Bone marrow (tissue), 2 donors: ENCODE measurements at regions not wholly inside any gene's neighbourhood (a gene's known extent, or its start where the extent isn't known, plus 50 kb on each side); places are given as distances from the start of the nearest gene placed in this dataset.
"Not testable (repeated sequence)": the region's sequence is repeated elsewhere in the genome, so short reads cannot be mapped to it uniquely, and the experiment has no call there.

Experiments
- DNase-seq, 2 donors: peaks; one replicate each; lab custom pipeline; 2025; lab: John Stamatoyannopoulos, UW

DNA sequence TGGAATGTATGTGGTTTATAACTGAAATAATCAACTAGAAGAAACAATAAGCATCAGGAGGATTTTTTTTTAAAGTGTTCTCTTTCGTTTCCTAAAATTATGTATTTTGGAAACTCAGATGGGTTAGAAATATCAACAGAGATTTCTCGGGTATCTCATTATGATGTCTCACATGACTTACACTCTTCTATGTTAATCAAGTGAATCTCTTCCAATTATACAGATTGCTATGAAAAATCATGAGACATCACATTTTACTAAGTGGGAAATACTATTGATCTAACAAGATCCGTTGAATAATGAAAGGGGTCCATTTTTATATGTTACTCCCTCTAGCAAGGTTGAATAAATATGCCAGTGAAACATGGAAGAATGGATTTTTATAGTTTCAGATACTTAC is 54.7 kb upstream of the NRIP1 start:
- no peak for DNase-seq

- DNase-seq = no peak
These were observed 56.4 kb upstream of the NRIP1 start for GRCh38 chr21:15121097-15121654.

- no peak for DNase-seq
These were observed 56.9 kb upstream of the NRIP1 start for GRCh38 chr21:15121655-15122120.

- no peak for DNase-seq
These were observed 57.4 kb upstream of the NRIP1 start for GRCh38 chr21:15122241-15122640.

DNA sequence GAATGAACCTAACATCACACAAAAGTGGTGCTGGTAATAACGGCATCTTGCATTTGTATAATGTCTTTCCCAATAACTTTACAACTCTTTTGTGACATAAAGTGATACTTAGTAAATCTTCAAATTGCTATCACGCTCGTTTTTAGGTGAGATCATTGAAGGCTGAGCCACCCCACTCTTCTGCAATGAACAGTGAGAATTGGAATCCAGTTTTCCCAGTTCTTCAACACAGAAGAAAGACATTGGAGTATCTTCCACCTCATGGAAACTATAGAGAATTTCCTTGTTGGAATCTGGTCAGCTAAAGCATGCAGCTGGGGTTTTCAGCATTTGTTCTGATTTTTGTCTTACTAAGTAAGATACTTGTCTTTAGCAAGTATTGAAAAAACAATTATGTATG is 59.9 kb upstream of the NRIP1 start:
- DNase-seq = no peak

- no peak for DNase-seq
These were observed 62.1 kb upstream of the NRIP1 start for GRCh38 chr21:15126948-15127347.

DNA sequence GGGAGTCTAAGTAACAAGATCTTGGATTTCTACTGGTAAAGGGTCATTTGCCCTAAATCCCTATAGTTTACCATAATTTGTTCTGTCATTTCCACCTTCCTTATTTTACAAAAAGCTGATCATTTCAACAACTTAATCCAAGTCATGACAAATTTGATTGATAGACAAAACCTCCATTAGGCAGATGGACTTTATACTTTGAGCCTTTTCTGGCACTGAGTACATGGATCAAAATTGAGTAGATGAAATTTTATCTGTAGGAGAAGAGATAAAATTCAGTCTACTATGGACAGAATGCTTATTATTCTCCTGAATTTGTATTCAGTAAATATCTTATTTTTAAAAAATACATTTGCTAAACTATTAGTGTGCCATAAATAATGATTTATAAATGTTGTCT is 62.6 kb upstream of the NRIP1 start:
- no peak for DNase-seq

DNA sequence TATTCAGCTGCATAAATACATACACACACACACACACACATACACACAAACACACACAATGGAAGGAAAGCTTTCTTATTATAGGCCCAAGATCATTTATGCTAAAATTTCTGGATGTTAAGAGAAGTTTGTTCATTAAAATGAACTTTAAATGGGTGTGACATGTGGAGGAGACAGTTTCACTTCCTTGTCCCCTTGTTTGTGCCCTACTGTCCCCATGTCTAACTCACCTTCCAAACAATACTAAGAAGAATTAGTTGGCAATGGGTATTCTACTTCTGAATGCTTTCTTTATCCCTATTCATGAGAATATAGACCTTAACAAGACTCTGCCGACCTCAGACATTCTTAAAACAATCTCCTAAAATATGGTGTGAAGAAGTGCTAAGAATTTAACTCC is 63.5 kb upstream of the NRIP1 start:
- DNase-seq = no peak

DNA sequence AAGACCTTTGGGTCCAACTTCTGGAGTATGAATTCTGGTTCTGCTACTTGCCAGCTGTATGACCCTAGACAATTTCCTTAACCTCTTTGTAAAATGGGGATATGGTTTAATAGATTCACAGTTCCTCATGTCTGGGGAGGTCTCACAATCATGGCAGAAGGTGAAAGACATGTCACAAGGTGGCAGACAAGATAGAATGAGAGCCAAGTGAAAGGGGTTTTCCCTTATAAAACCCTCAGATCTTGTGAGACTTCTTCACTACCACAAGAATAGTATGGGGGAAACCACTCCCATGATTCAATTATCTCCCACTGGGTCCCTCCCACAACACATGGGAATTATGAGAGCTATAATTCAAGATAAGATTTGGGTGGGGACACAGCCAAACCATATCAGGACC is 63.9 kb upstream of the NRIP1 start:
- not testable (repeated sequence) for DNase-seq

- DNase-seq = no peak
These were observed 65.5 kb upstream of the NRIP1 start for GRCh38 chr21:15130326-15130725.

- no peak for DNase-seq
These were observed 66.0 kb upstream of the NRIP1 start for GRCh38 chr21:15130751-15131150.

GRCh38 chr21:15132781-15133180 is 68.0 kb upstream of the NRIP1 start:
- DNase-seq = no peak

DNA sequence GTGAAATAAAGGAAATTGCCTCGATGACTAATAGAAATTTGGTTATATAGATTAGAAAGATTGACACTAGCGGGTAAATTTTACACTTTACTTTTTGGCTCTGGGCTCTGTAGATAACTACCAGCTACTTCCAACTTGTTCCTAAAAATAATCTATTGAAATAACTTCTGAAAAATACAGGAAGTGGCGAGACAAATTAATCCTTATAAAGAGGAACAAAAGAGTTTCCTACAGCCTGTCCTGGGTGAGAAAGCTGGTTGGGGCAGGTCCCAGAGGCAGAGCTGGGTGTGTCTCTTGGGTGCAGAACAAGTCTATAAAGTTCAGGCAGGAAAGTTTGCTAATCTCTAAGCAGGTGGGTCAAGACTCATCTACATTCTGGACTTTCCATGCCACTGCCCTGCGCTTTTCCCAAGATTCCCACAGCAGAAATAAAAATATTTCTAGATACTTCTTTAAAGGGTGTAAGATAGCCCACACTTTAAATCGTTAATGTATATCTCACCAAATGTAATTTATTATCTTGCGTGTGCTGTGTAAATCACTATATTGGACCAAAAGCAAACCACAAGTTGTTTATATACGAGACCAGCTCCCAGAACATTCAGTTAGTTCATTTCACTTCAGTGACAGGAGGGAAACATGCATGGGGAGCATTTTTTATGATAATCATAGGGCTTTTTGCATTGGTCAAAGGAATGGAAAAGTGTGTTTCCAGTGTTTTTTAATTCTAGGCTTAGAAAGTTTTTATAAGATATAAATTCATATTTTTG is 70.1 kb upstream of the NRIP1 start:
- DNase-seq = peak in 1 of 2 donors; percentile 63

DNA sequence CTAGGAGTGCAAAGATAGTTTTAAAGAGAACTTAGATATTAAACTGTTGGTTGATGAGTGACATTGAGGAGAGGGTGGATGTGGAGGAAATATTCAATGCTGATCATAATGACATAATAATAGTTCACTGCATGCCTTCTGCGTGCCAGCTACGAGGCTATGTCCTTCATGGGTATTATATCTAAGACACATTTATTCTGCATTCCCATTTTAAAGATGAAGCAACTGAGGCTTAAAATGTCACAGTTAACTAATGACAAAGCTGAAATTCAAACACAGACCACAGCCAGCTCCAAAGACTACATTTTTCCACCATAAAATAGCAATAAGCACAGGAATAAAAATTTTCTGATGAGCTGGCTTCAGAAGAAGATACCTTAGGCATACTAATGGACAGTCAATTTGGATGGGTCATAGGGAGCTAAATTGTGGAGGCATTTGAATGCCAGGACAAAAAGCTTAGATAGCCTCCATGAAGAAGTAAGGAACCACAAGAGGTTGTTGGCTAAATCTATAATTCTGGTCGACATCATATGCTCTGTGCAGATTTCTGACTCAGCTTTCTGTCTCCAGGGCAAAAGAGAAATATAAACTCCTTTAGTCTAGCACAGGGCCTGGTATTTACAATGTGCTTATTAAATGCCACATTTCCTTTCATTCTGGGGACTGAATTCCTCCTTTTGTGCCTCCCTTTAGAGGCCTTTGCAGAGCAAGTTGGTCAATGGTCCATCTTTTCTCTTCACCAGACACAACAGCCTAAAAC is 71.2 kb upstream of the NRIP1 start:
- no peak for DNase-seq

DNA sequence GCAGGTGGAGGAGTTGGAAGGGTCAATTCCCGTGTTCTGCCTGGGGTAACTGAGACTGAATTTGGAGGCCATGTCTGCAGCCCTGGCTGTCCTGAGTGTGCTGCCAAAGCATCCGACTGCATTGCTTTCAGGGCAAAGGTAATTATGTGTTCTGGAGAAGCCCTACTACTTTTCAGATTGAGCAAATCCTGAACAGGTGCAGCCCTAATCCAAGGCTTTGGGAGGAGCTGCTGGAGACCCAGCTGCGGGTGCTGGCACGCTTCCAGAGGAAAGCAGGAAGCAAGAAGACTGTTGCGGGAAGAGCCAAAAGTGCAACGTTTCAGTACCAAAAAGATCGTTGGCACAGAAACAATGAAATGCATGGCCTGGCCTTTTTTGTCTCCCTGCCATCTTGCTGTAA is 73.7 kb upstream of the NRIP1 start:
- no peak for DNase-seq

- no peak for DNase-seq
These were observed 75.1 kb upstream of the NRIP1 start for GRCh38 chr21:15139898-15140297.

GRCh38 chr21:15140321-15141019 is 75.7 kb upstream of the NRIP1 start:
- DNase-seq = no peak

GRCh38 chr21:15141261-15141970 is 76.6 kb upstream of the NRIP1 start:
- DNase-seq = peak in 1 of 2 donors; percentile 29

DNA sequence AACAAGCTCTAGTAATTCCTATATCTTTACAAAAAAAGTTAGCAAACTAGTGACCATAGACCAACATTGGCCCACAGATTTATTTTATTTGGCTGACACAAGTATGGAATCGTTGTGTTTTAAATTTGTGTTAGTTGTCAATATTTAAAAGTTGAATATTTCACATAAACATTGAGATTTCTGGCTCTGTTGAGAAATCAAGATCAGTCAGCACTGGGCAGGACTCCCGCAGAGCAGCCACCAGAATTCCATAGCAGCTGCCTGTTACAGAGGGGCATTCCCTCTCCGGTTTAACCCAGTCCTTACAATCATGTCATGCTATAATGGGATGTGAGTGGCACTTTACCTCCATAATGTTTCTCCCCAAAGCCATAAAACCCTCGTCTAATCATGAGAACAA is 79.2 kb upstream of the NRIP1 start:
- DNase-seq = no peak

DNA sequence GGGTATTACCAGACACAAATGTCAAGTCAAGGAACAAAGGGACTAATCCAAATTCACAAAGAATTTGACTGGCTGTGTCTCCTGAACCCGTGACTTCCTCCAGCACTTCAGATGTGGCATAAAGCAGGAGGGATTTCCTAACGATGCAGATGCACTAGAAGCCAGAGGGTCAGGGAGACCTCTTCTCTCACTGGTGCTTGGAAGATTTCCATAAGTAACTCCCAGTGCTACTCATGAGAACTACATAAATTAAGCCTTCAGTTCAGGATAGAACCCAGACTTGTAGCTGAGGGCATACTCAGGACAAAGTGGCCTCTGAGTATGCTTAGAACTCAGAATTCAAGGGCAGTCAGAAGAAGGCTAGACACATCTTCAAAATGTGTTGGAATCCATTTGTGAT is 83.6 kb upstream of the NRIP1 start:
- no peak for DNase-seq

DNA sequence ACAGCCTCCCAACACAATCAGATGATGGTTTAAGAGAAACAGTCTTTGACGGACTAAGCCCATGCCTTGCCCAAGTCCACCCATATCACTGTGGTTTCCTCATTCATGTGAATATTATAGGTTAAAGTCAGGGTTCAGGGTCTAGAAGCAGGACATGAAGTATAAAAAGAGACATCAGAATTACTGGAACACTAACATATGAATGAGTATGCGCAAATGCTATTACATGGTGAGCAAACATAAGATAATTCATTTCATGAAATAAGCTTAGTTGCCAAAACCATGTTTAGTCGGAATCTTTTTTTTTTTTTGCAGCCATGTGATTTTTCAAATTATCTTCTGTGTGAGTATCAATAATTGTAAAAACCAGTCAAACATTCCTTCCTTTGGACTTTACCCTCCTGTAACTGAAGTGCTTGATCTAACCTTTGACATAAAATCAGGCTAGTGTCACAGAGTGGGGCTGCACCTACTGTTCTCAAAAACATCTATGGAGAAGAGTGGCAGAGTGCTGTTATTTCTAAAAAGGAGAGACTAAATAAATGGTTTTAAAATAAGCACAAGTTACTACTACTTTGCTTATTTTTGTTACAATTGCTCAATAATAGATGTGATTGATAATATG is 84.9 kb upstream of the NRIP1 start:
- no peak for DNase-seq
